ENCODE measurements at regions not wholly inside any gene's neighbourhood (a gene's known extent, or its start where the extent isn't known, plus 50 kb on each side); places are given as distances from the start of the nearest gene placed in this dataset.

DNA sequence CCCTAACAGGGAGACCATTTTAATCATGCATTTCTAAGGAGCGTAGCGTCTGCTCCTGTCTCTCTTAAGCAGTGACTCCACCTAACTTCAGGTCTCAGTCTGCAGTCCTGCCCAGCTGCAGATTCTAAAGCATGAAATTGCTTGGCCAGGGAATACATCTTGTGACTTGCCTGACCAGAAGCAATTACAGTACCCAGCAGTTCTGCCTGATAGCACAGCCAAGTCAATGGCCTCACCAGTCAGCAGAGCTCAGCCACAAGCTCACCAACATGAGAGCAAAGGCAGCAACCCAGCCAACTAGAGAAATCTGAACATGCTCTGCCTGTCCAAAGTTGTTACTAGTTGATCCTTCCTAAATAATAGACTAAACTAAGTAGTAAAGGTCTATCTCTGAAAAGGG is 2011.9 kb upstream of the PCDH10 start:
- TF ChIP-seq POLR2A (IDR thresholded peaks at IDR 0.05) = no peak
- no peak for TF ChIP-seq CTCF (IDR thresholded peaks at IDR 0.05)

Data from right lobe of liver (tissue), 4 donors.